ENCODE measurements at regions not wholly inside any gene's neighbourhood (a gene's known extent, or its start where the extent isn't known, plus 50 kb on each side); places are given as distances from the start of the nearest gene placed in this dataset.

GRCh38 chr17:15133143-15133542 lies 132.0 kb downstream of the PMP22 start:
- H3K27me3 ChIP-seq (ENCODE audit: control insufficient read depth, insufficient read depth, low read length): no peaks in the 10 kb centered on the region
- H3K4me3 ChIP-seq (ENCODE audit: low read length): no peak overlapping the region
- H3K4me1 ChIP-seq (ENCODE audit: control insufficient read depth, insufficient read depth, low read length): no peaks in the 10 kb centered on the region
- H3K36me3 ChIP-seq (ENCODE audit: insufficient read depth, low read length): no peaks in the 10 kb centered on the region
- no peak overlapping the region for H3K9ac ChIP-seq (ENCODE audit: low read depth, low read length)
- no peak overlapping the region for H3K4me2 ChIP-seq (ENCODE audit: low read length)
- H3K9me3 ChIP-seq (replicated peaks; ENCODE audit: low read length): no peaks in the 10 kb centered on the region

- no peak overlapping the region for H3K4me3 ChIP-seq (ENCODE audit: low read length)
- H3K4me1 ChIP-seq (ENCODE audit: control insufficient read depth, insufficient read depth, low read length): no peaks in the 10 kb centered on the region
- no peaks in the 10 kb centered on the region for H3K9me3 ChIP-seq (replicated peaks; ENCODE audit: low read length)
- H3K4me2 ChIP-seq (ENCODE audit: low read length): no peak overlapping the region
- H3K27me3 ChIP-seq (ENCODE audit: control insufficient read depth, insufficient read depth, low read length): no peaks in the 10 kb centered on the region
- H3K36me3 ChIP-seq (ENCODE audit: insufficient read depth, low read length): no peaks in the 10 kb centered on the region
- H3K9ac ChIP-seq (ENCODE audit: low read depth, low read length): no peak overlapping the region
These were observed 134.7 kb downstream of the PMP22 start for GRCh38 chr17:15130426-15130825.

- Histone ChIP-seq H3K4me2 (ENCODE audit: low read length) (no peak overlapping the region), H3K27me3 (ENCODE audit: control insufficient read depth, insufficient read depth, low read length) (no peaks in the 10 kb centered on the region), H3K36me3 (ENCODE audit: insufficient read depth, low read length) (no peaks in the 10 kb centered on the region), H3K4me1 (ENCODE audit: control insufficient read depth, insufficient read depth, low read length) (no peaks in the 10 kb centered on the region), H3K9me3 (replicated peaks; ENCODE audit: low read length) (no peaks in the 10 kb centered on the region), H3K9ac (ENCODE audit: low read depth, low read length) (no peak overlapping the region), H3K4me3 (ENCODE audit: low read length) (no peak overlapping the region)
These were observed 135.1 kb downstream of the PMP22 start for GRCh38 chr17:15129986-15130385.

- peaks cover 6% of the 10 kb centered on the region for H3K4me1 ChIP-seq (ENCODE audit: control insufficient read depth, insufficient read depth, low read length)
These were observed 140.4 kb downstream of the PMP22 start for GRCh38 chr17:15124746-15125145.

GRCh38 chr17:15124264-15124595 lies 140.9 kb downstream of the PMP22 start:
- Histone ChIP-seq H3K9me3 (replicated peaks; ENCODE audit: low read length) (no peaks in the 10 kb centered on the region), H3K4me3 (ENCODE audit: low read length) (no peak overlapping the region), H3K4me1 (ENCODE audit: control insufficient read depth, insufficient read depth, low read length) (peaks cover 6% of the 10 kb centered on the region), H3K36me3 (ENCODE audit: insufficient read depth, low read length) (no peaks in the 10 kb centered on the region), H3K9ac (ENCODE audit: low read depth, low read length) (no peak overlapping the region), H3K27me3 (ENCODE audit: control insufficient read depth, insufficient read depth, low read length) (no peaks in the 10 kb centered on the region), H3K4me2 (ENCODE audit: low read length) (no peak overlapping the region)

More at GRCh38 chr17:15124746-15125145, 140.4 kb downstream of the PMP22 start:
- Histone ChIP-seq H3K36me3 (ENCODE audit: insufficient read depth, low read length) (no peaks in the 10 kb centered on the region), H3K9ac (ENCODE audit: low read depth, low read length) (no peak overlapping the region), H3K27me3 (ENCODE audit: control insufficient read depth, insufficient read depth, low read length) (no peaks in the 10 kb centered on the region), H3K4me2 (ENCODE audit: low read length) (no peak overlapping the region), H3K4me3 (ENCODE audit: low read length) (no peak overlapping the region), H3K9me3 (replicated peaks; ENCODE audit: low read length) (no peaks in the 10 kb centered on the region)

GRCh38 chr17:15123593-15124263 lies 141.4 kb downstream of the PMP22 start:
- Histone ChIP-seq H3K4me1 (ENCODE audit: control insufficient read depth, insufficient read depth, low read length) (peaks cover 6% of the 10 kb centered on the region), H3K4me2 (ENCODE audit: low read length) (no peak overlapping the region), H3K4me3 (ENCODE audit: low read length) (no peak overlapping the region), H3K36me3 (ENCODE audit: insufficient read depth, low read length) (no peaks in the 10 kb centered on the region), H3K27me3 (ENCODE audit: control insufficient read depth, insufficient read depth, low read length) (no peaks in the 10 kb centered on the region), H3K9ac (ENCODE audit: low read depth, low read length) (no peak overlapping the region), H3K9me3 (replicated peaks; ENCODE audit: low read length) (no peaks in the 10 kb centered on the region)

GRCh38 chr17:15122857-15123256 lies 142.3 kb downstream of the PMP22 start:
- Histone ChIP-seq H3K9ac (ENCODE audit: low read depth, low read length) (no peak overlapping the region), H3K4me3 (ENCODE audit: low read length) (no peak overlapping the region), H3K4me2 (ENCODE audit: low read length) (no peak overlapping the region), H3K4me1 (ENCODE audit: control insufficient read depth, insufficient read depth, low read length) (peaks cover 6% of the 10 kb centered on the region), H3K9me3 (replicated peaks; ENCODE audit: low read length) (no peaks in the 10 kb centered on the region), H3K27me3 (ENCODE audit: control insufficient read depth, insufficient read depth, low read length) (no peaks in the 10 kb centered on the region), H3K36me3 (ENCODE audit: insufficient read depth, low read length) (no peaks in the 10 kb centered on the region)

- Histone ChIP-seq H3K36me3 (ENCODE audit: insufficient read depth, low read length) (no peaks in the 10 kb centered on the region), H3K4me2 (ENCODE audit: low read length) (no peak overlapping the region), H3K4me3 (ENCODE audit: low read length) (no peak overlapping the region), H3K9ac (ENCODE audit: low read depth, low read length) (no peak overlapping the region), H3K4me1 (ENCODE audit: control insufficient read depth, insufficient read depth, low read length) (peaks cover 6% of the 10 kb centered on the region), H3K9me3 (replicated peaks; ENCODE audit: low read length) (no peaks in the 10 kb centered on the region), H3K27me3 (ENCODE audit: control insufficient read depth, insufficient read depth, low read length) (no peaks in the 10 kb centered on the region)
These were observed 143.7 kb downstream of the PMP22 start for GRCh38 chr17:15121426-15121825.

GRCh38 chr17:15119968-15120367 lies 145.2 kb downstream of the PMP22 start:
- Histone ChIP-seq H3K36me3 (ENCODE audit: insufficient read depth, low read length) (no peaks in the 10 kb centered on the region), H3K27me3 (ENCODE audit: control insufficient read depth, insufficient read depth, low read length) (no peaks in the 10 kb centered on the region), H3K9me3 (replicated peaks; ENCODE audit: low read length) (no peaks in the 10 kb centered on the region), H3K4me3 (ENCODE audit: low read length) (no peak overlapping the region), H3K9ac (ENCODE audit: low read depth, low read length) (no peak overlapping the region), H3K4me1 (ENCODE audit: control insufficient read depth, insufficient read depth, low read length) (peaks cover 6% of the 10 kb centered on the region), H3K4me2 (ENCODE audit: low read length) (no peak overlapping the region)

- Histone ChIP-seq H3K4me2 (ENCODE audit: low read length) (no peak overlapping the region), H3K36me3 (ENCODE audit: insufficient read depth, low read length) (no peaks in the 10 kb centered on the region), H3K4me1 (ENCODE audit: control insufficient read depth, insufficient read depth, low read length) (no peaks in the 10 kb centered on the region), H3K4me3 (ENCODE audit: low read length) (no peak overlapping the region), H3K9ac (ENCODE audit: low read depth, low read length) (no peak overlapping the region), H3K9me3 (replicated peaks; ENCODE audit: low read length) (no peaks in the 10 kb centered on the region), H3K27me3 (ENCODE audit: control insufficient read depth, insufficient read depth, low read length) (no peaks in the 10 kb centered on the region)
These were observed 147.9 kb downstream of the PMP22 start for GRCh38 chr17:15117239-15117638.

GRCh38 chr17:15112846-15113617 lies 152.1 kb downstream of the PMP22 start:
- H3K4me1 ChIP-seq (ENCODE audit: control insufficient read depth, insufficient read depth, low read length): no peaks in the 10 kb centered on the region
- H3K9ac ChIP-seq (ENCODE audit: low read depth, low read length): no peak overlapping the region
- H3K27me3 ChIP-seq (ENCODE audit: control insufficient read depth, insufficient read depth, low read length): no peaks in the 10 kb centered on the region
- H3K4me3 ChIP-seq (ENCODE audit: low read length): no peak overlapping the region
- H3K4me2 ChIP-seq (ENCODE audit: low read length): no peak overlapping the region
- no peaks in the 10 kb centered on the region for H3K9me3 ChIP-seq (replicated peaks; ENCODE audit: low read length)
- H3K36me3 ChIP-seq (ENCODE audit: insufficient read depth, low read length): no peaks in the 10 kb centered on the region

- Histone ChIP-seq H3K4me2 (ENCODE audit: low read length) (no peak overlapping the region), H3K4me3 (ENCODE audit: low read length) (no peak overlapping the region), H3K9me3 (replicated peaks; ENCODE audit: low read length) (no peaks in the 10 kb centered on the region), H3K27me3 (ENCODE audit: control insufficient read depth, insufficient read depth, low read length) (no peaks in the 10 kb centered on the region), H3K36me3 (ENCODE audit: insufficient read depth, low read length) (no peaks in the 10 kb centered on the region), H3K4me1 (ENCODE audit: control insufficient read depth, insufficient read depth, low read length) (no peaks in the 10 kb centered on the region), H3K9ac (ENCODE audit: low read depth, low read length) (no peak overlapping the region)
These were observed 155.5 kb downstream of the PMP22 start for GRCh38 chr17:15109608-15110007.

Measured in skeletal muscle satellite cell (primary cell).